ENCODE measurements at regions not wholly inside any gene's neighbourhood (a gene's known extent, or its start where the extent isn't known, plus 50 kb on each side); places are given as distances from the start of the nearest gene placed in this dataset.

DNA sequence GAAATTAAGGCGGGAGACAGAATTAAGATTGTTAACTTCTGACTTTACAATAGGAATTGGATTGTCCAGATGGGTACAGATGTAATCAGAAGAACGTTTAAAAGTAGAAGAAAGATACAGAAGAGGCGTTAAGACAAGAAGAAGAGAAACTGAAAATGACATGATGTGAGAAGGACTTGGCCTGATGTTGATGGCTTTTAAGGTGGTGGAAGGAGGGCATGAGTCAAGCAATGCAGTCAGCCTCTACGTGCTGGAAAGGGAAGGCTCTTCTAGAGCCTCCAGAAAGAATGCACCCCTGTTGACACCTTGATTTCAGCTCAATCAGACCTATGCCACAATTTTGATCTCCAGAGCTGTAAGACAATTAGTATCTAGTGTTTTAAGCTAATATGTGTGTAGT lies 466.9 kb upstream of the LRRC4C start:
- H3K9me2 ChIP-seq (ENCODE audit: insufficient read depth, low read length) = no peaks in the 10 kb centered on the region
- TF ChIP-seq MXI1 (conservative IDR thresholded peaks at IDR 0.05; ENCODE audit: poor library complexity, severe bottlenecking) = no peak
- H4K20me1 ChIP-seq (ENCODE audit: insufficient read depth) = no peaks in the 10 kb centered on the region
- H3K9me3 ChIP-seq (ENCODE audit: low read length) = no peaks in the 10 kb centered on the region
- H3F3A ChIP-seq (ENCODE audit: insufficient read depth, low read length, poor library complexity, severe bottlenecking) = no peaks in the 10 kb centered on the region
- no peaks in the 10 kb centered on the region for H3K36me3 ChIP-seq (ENCODE audit: insufficient read depth, low read length)
- H2AFZ ChIP-seq (ENCODE audit: low read depth, low read length) = no peak overlapping the region
- no peaks in the 10 kb centered on the region for H3K79me2 ChIP-seq (replicated peaks; ENCODE audit: insufficient read depth, low read length)
- H3K4me2 ChIP-seq (ENCODE audit: low read length) = no peak overlapping the region
- H3K4me3 ChIP-seq (ENCODE audit: low read length) = no peak overlapping the region
- no peaks in the 10 kb centered on the region for H3K27me3 ChIP-seq (ENCODE audit: insufficient read depth, low read depth, low read length)
- H3K9ac ChIP-seq (ENCODE audit: low read length) = no peak overlapping the region
- no peak overlapping the region for H3K27ac ChIP-seq (ENCODE audit: low read length)

DNA sequence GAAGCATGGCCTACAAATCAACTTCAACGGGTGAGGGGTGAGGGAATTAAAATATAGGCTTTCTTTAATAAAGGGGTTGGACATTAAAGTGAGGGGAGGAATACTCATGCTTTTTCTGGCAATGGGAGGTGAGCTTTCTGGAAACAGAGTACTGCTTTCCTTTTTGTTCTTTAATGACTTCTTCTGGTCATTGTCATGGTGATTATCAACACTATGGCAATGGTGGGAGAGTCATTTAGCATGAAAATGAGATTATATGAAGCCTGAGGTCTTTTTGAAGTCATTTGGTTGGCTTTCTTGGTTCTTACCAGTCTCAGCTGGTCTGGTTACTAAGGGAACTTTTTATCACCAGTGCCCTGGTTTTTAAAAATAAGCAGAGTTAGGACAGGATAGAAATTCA lies 475.8 kb upstream of the LRRC4C start:
- no peaks in the 10 kb centered on the region for H3K79me2 ChIP-seq (replicated peaks; ENCODE audit: insufficient read depth, low read length)
- H3K4me2 ChIP-seq (ENCODE audit: low read length) = no peak overlapping the region
- no peak overlapping the region for H3K27ac ChIP-seq (ENCODE audit: low read length)
- H3K9me3 ChIP-seq (ENCODE audit: low read length) = no peaks in the 10 kb centered on the region
- H3K27me3 ChIP-seq (ENCODE audit: insufficient read depth, low read depth, low read length) = no peaks in the 10 kb centered on the region
- no peak overlapping the region for H3K9ac ChIP-seq (ENCODE audit: low read length)
- TF ChIP-seq MXI1 (conservative IDR thresholded peaks at IDR 0.05; ENCODE audit: poor library complexity, severe bottlenecking) = no peak
- no peaks in the 10 kb centered on the region for H3K36me3 ChIP-seq (ENCODE audit: insufficient read depth, low read length)
- no peak overlapping the region for H2AFZ ChIP-seq (ENCODE audit: low read depth, low read length)
- no peaks in the 10 kb centered on the region for H3K9me2 ChIP-seq (ENCODE audit: insufficient read depth, low read length)
- H3F3A ChIP-seq (ENCODE audit: insufficient read depth, low read length, poor library complexity, severe bottlenecking) = no peaks in the 10 kb centered on the region
- H3K4me3 ChIP-seq (ENCODE audit: low read length) = no peak overlapping the region
- H4K20me1 ChIP-seq (ENCODE audit: insufficient read depth) = no peaks in the 10 kb centered on the region

DNA sequence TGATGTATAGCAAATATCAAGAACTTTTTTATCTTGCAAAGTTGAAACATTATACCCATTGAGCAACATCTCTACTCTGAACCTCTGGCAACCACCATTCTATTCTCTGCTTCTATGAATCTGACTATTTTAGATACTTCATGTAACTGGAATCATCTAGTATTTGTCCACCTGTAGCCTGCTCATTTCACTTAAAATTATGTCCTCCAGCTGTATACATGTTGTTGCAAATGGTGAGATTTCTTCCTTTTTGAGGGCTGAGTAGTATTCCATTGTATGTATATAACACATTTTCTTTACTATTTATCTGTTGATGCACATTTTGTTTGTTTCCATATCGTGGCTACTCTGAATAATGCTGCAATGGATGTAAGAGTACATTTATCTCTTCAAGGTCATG lies 476.3 kb upstream of the LRRC4C start:
- no peak for TF ChIP-seq TAF1 (IDR thresholded peaks at IDR 0.05; ENCODE audit: low read depth)
- TF ChIP-seq EZH2 (IDR thresholded peaks at IDR 0.05; ENCODE audit: borderline replicate concordance, insufficient read depth, low read length, poor library complexity, severe bottlenecking) = no peak
- TF ChIP-seq, protein P1, sequence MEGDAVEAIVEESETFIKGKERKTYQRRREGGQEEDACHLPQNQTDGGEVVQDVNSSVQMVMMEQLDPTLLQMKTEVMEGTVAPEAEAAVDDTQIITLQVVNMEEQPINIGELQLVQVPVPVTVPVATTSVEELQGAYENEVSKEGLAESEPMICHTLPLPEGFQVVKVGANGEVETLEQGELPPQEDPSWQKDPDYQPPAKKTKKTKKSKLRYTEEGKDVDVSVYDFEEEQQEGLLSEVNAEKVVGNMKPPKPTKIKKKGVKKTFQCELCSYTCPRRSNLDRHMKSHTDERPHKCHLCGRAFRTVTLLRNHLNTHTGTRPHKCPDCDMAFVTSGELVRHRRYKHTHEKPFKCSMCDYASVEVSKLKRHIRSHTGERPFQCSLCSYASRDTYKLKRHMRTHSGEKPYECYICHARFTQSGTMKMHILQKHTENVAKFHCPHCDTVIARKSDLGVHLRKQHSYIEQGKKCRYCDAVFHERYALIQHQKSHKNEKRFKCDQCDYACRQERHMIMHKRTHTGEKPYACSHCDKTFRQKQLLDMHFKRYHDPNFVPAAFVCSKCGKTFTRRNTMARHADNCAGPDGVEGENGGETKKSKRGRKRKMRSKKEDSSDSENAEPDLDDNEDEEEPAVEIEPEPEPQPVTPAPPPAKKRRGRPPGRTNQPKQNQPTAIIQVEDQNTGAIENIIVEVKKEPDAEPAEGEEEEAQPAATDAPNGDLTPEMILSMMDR (IDR thresholded peaks at IDR 0.05; ENCODE audit: poor library complexity, severe bottlenecking) = no peak
- no peak for TF ChIP-seq SMC3 (conservative IDR thresholded peaks at IDR 0.05; ENCODE audit: poor library complexity)
- no peak for TF ChIP-seq EP300 (conservative IDR thresholded peaks at IDR 0.05; ENCODE audit: poor library complexity, severe bottlenecking)
- TF ChIP-seq RAD21 (conservative IDR thresholded peaks at IDR 0.05) = no peak
- TF ChIP-seq POLR2AphosphoS5 (IDR thresholded peaks at IDR 0.05) = no peak
- TF ChIP-seq MXI1 (conservative IDR thresholded peaks at IDR 0.05; ENCODE audit: poor library complexity, severe bottlenecking) = no peak
- TF ChIP-seq, protein P2, sequence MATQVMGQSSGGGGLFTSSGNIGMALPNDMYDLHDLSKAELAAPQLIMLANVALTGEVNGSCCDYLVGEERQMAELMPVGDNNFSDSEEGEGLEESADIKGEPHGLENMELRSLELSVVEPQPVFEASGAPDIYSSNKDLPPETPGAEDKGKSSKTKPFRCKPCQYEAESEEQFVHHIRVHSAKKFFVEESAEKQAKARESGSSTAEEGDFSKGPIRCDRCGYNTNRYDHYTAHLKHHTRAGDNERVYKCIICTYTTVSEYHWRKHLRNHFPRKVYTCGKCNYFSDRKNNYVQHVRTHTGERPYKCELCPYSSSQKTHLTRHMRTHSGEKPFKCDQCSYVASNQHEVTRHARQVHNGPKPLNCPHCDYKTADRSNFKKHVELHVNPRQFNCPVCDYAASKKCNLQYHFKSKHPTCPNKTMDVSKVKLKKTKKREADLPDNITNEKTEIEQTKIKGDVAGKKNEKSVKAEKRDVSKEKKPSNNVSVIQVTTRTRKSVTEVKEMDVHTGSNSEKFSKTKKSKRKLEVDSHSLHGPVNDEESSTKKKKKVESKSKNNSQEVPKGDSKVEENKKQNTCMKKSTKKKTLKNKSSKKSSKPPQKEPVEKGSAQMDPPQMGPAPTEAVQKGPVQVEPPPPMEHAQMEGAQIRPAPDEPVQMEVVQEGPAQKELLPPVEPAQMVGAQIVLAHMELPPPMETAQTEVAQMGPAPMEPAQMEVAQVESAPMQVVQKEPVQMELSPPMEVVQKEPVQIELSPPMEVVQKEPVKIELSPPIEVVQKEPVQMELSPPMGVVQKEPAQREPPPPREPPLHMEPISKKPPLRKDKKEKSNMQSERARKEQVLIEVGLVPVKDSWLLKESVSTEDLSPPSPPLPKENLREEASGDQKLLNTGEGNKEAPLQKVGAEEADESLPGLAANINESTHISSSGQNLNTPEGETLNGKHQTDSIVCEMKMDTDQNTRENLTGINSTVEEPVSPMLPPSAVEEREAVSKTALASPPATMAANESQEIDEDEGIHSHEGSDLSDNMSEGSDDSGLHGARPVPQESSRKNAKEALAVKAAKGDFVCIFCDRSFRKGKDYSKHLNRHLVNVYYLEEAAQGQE (IDR thresholded peaks at IDR 0.05; ENCODE audit: borderline replicate concordance) = no peak
- no peaks in the 10 kb centered on the region for H3K36me3 ChIP-seq (ENCODE audit: insufficient read depth, low read length)
- H3F3A ChIP-seq (ENCODE audit: insufficient read depth, low read length, poor library complexity, severe bottlenecking) = no peaks in the 10 kb centered on the region
- no peak overlapping the region for H3K4me2 ChIP-seq (ENCODE audit: low read length)
- H3K9ac ChIP-seq (ENCODE audit: low read length) = no peak overlapping the region
- H3K79me2 ChIP-seq (replicated peaks; ENCODE audit: insufficient read depth, low read length) = no peaks in the 10 kb centered on the region
- H3K27me3 ChIP-seq (ENCODE audit: insufficient read depth, low read depth, low read length) = no peaks in the 10 kb centered on the region
- no peaks in the 10 kb centered on the region for H4K20me1 ChIP-seq (ENCODE audit: insufficient read depth)
- no peak overlapping the region for H3K4me3 ChIP-seq (ENCODE audit: low read length)
- no peak overlapping the region for H3K27ac ChIP-seq (ENCODE audit: low read length)
- H3K9me3 ChIP-seq (ENCODE audit: low read length) = no peaks in the 10 kb centered on the region
- H2AFZ ChIP-seq (ENCODE audit: low read depth, low read length) = no peak overlapping the region
- no peaks in the 10 kb centered on the region for H3K9me2 ChIP-seq (ENCODE audit: insufficient read depth, low read length)
